OCI-M2 (cell line): ENCODE measurements at regions not wholly inside any gene's neighbourhood (a gene's known extent, or its start where the extent isn't known, plus 50 kb on each side); places are given as distances from the start of the nearest gene placed in this dataset.
"Not testable (repeated sequence)": the region's sequence is repeated elsewhere in the genome, so short reads cannot be mapped to it uniquely, and the experiment has no call there.

ENCODE experiments used
- DNase-seq: peaks from one replicate; lab custom pipeline; 2025; ENCODE audit not compliant: unreplicated experiment; lab: John Stamatoyannopoulos, UW

- no peak for DNase-seq
These were observed 466.4 kb upstream of the GYPC start for GRCh38 chr2:126189527-126189926.

GRCh38 chr2:126200538-126200937 is 455.4 kb upstream of the GYPC start:
- DNase-seq, result no peak

GRCh38 chr2:126208266-126208665 is 447.7 kb upstream of the GYPC start:
- no peak for DNase-seq

GRCh38 chr2:126212735-126213134 is 443.2 kb upstream of the GYPC start:
- DNase-seq, result no peak

- DNase-seq, result no peak
These were observed 436.9 kb upstream of the GYPC start for GRCh38 chr2:126219081-126219480.

- no peak for DNase-seq
These were observed 435.6 kb upstream of the GYPC start for GRCh38 chr2:126220331-126220730.

GRCh38 chr2:126221506-126221905 is 434.5 kb upstream of the GYPC start:
- DNase-seq, result no peak

- no peak for DNase-seq
These were observed 433.7 kb upstream of the GYPC start for GRCh38 chr2:126222278-126222677.

GRCh38 chr2:126224776-126225175 is 431.2 kb upstream of the GYPC start:
- DNase-seq, result no peak

GRCh38 chr2:126227250-126227649 is 428.7 kb upstream of the GYPC start:
- no peak for DNase-seq

GRCh38 chr2:126228531-126228930 is 427.4 kb upstream of the GYPC start:
- DNase-seq, result no peak

GRCh38 chr2:126238251-126238650 is 417.7 kb upstream of the GYPC start:
- DNase-seq, result no peak

GRCh38 chr2:126239320-126239955 is 416.5 kb upstream of the GYPC start:
- no peak for DNase-seq

- DNase-seq, result no peak
These were observed 415.0 kb upstream of the GYPC start for GRCh38 chr2:126241001-126241400.

- no peak for DNase-seq
These were observed 414.5 kb upstream of the GYPC start for GRCh38 chr2:126241411-126241810.

GRCh38 chr2:126244937-126245336 is 411.0 kb upstream of the GYPC start:
- no peak for DNase-seq

- DNase-seq, result no peak
These were observed 402.3 kb upstream of the GYPC start for GRCh38 chr2:126253669-126254068.

- no peak for DNase-seq
These were observed 391.3 kb upstream of the GYPC start for GRCh38 chr2:126264625-126265024.

- no peak for DNase-seq
These were observed 386.0 kb upstream of the GYPC start for GRCh38 chr2:126269911-126270310.

- DNase-seq, result no peak
These were observed 385.4 kb upstream of the GYPC start for GRCh38 chr2:126270587-126270986.

GRCh38 chr2:126272401-126272800 is 383.6 kb upstream of the GYPC start:
- DNase-seq, result no peak

GRCh38 chr2:126275098-126275497 is 380.9 kb upstream of the GYPC start:
- no peak for DNase-seq

- DNase-seq, result not testable (repeated sequence)
These were observed 379.7 kb upstream of the GYPC start for GRCh38 chr2:126276268-126276667.
